ENCODE measurements at regions not wholly inside any gene's neighbourhood (a gene's known extent, or its start where the extent isn't known, plus 50 kb on each side); places are given as distances from the start of the nearest gene placed in this dataset.

DNA sequence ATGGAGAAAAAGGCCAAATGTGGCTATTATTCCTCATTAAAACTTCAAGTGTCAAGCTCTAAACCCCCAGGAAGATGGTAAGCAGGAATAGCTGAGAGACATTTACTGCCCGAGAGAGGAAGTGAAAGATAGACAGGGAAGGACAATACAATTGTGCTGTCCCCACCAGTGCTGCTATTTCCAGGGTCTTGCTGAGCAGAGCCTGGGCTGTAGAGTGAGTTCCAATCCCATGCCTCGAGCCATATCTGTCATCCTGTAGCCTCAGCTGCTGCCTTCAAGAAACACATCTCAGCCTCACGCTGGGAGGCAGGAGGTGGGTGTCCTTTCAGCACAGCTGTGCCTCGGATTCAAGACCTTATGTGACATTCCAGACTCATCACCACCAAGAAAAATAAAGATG, 114.0 kb downstream of the RPAP3 start:
- ChIA-PET CTCF (ENCODE audit: partially characterized antibody) (no interaction called here), POLR2A (ENCODE audit: partially characterized antibody) (no interaction called here)
- H3K36me3 Mint-ChIP-seq, result peaks cover 0 to 4% of the 10 kb centered on the region in 2 donors
- Histone ChIP-seq H3K27me3 (ENCODE audit: insufficient read depth, low read length) (no peaks in the 10 kb centered on the region), H3K4me1 (ENCODE audit: insufficient read depth, low read length) (no peaks in the 10 kb centered on the region), H3K4me3 (ENCODE audit: low read length in 2 of 2) (no peak overlapping the region), H3K36me3 (ENCODE audit: insufficient read depth, low read length) (no peaks in the 10 kb centered on the region), H3K9me3 (ENCODE audit: control insufficient read depth in 1 of 2, low read length in 2 of 2) (no peaks in the 10 kb centered on the region), H3K27ac (ENCODE audit: low read depth, low read length) (no peak overlapping the region)
- H3K4me3 Mint-ChIP-seq, result no peak overlapping the region
- peaks cover 0 to 2% of the 10 kb centered on the region in 2 donors for H3K27me3 Mint-ChIP-seq
- intact Hi-C loops (cut with micrococcal nuclease), result no loop called here
- H3K4me1 Mint-ChIP-seq, result peaks cover 0 to 8% (median under 1%) of the 10 kb centered on the region in 4 donors
- no peak for DNase-seq
- peaks cover 0 to 3% (median 0%) of the 10 kb centered on the region in 8 donors for H3K9me3 Mint-ChIP-seq
- H3K27ac Mint-ChIP-seq, result no peak overlapping the region

DNA sequence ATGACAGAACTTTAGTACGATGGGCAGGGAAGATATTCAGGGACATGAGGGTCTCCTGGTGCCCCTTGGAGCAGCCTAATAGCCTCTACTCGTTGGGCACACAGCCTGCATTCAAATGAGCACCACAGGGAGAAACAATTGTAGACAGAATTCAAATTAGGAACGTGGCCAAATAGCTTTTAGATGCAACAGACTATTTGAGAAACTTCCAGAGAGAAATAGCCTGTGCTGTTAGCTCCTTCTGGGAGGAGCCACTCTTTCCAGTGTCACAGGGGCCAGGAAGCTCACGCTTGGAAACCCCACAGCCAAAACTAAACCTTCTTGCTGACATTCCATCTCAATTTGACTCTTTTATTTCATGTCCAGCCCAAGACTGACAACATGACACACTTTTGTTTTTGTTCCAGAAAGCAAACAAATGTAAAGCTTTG, 114.5 kb downstream of the RPAP3 start:
- peaks cover 0 to 3% of the 10 kb centered on the region in 2 donors for H3K36me3 Mint-ChIP-seq
- ChIA-PET POLR2A (ENCODE audit: partially characterized antibody) (no interaction called here), CTCF (ENCODE audit: partially characterized antibody) (no interaction called here)
- H3K27me3 ChIP-seq (ENCODE audit: insufficient read depth, low read length), result no peaks in the 10 kb centered on the region
- peak overlapping the region in 1 of 7 donors; percentile 24 for H3K27ac Mint-ChIP-seq
- H3K9me3 ChIP-seq (ENCODE audit: control insufficient read depth in 1 of 2, low read length in 2 of 2), result no peaks in the 10 kb centered on the region
- no peaks in the 10 kb centered on the region for H3K4me1 ChIP-seq (ENCODE audit: insufficient read depth, low read length)
- peaks cover 0 to 2% of the 10 kb centered on the region in 2 donors for H3K27me3 Mint-ChIP-seq
- DNase-seq, result no peak
- no peak overlapping the region for H3K4me3 ChIP-seq (ENCODE audit: low read length in 2 of 2)
- intact Hi-C loops (cut with micrococcal nuclease), result no loop called here
- H3K4me3 Mint-ChIP-seq, result no peak overlapping the region
- H3K9me3 Mint-ChIP-seq, result peaks cover 0 to 3% (median 0%) of the 10 kb centered on the region in 8 donors
- no peaks in the 10 kb centered on the region for H3K36me3 ChIP-seq (ENCODE audit: insufficient read depth, low read length)
- no peak overlapping the region for H3K27ac ChIP-seq (ENCODE audit: low read depth, low read length)
- peaks cover 0 to 8% (median under 1%) of the 10 kb centered on the region in 4 donors for H3K4me1 Mint-ChIP-seq

DNA sequence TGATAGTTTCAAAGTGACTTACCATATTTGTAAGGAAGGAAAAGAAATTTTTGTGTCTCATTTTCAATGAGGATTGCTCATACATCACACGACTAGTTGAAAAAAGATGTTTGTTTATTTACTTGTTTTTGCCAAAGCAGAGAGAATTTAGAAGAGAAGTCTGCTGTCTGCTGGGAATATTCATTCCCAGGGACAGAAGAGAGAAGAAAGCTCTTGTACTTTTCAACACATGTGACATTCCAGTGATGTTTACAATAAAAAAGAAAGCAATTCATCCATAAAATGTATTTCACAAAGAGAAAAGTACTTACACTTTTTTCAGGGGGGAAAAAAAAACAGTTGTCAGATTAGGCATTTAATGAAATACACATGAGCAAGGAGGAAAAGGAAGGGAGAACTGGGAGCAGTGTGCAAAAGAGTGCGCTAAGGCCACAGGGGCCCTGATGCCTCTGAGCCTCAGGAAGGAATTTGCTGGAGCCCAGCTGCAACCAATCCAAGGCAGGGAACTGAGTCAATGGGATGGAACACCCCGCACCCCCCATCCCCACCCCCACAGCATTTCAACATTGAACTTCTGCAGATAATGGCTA, 115.0 kb downstream of the RPAP3 start:
- H3K9me3 ChIP-seq (ENCODE audit: control insufficient read depth in 1 of 2, low read length in 2 of 2), result no peaks in the 10 kb centered on the region
- Mint-ChIP-seq H3K27me3 (peaks cover 0 to 2% of the 10 kb centered on the region in 2 donors), H3K4me1 (peaks cover 0 to 4% (median under 1%) of the 10 kb centered on the region in 4 donors), H3K27ac (peak overlapping the region in 1 of 7 donors; percentile 24), H3K9me3 (no peaks in the 10 kb centered on the region), H3K4me3 (no peak overlapping the region), H3K36me3 (no peaks in the 10 kb centered on the region)
- intact Hi-C loops (cut with micrococcal nuclease), result no loop called here
- CTCF ChIA-PET (ENCODE audit: partially characterized antibody), result no interaction called here
- H3K4me3 ChIP-seq (ENCODE audit: low read length in 2 of 2), result no peak overlapping the region
- no peak for DNase-seq
- H3K36me3 ChIP-seq (ENCODE audit: insufficient read depth, low read length), result no peaks in the 10 kb centered on the region
- H3K27ac ChIP-seq (ENCODE audit: low read depth, low read length), result no peak overlapping the region
- no peaks in the 10 kb centered on the region for H3K27me3 ChIP-seq (ENCODE audit: insufficient read depth, low read length)
- POLR2A ChIA-PET (ENCODE audit: partially characterized antibody), result no interaction called here
- no peaks in the 10 kb centered on the region for H3K4me1 ChIP-seq (ENCODE audit: insufficient read depth, low read length)

DNA sequence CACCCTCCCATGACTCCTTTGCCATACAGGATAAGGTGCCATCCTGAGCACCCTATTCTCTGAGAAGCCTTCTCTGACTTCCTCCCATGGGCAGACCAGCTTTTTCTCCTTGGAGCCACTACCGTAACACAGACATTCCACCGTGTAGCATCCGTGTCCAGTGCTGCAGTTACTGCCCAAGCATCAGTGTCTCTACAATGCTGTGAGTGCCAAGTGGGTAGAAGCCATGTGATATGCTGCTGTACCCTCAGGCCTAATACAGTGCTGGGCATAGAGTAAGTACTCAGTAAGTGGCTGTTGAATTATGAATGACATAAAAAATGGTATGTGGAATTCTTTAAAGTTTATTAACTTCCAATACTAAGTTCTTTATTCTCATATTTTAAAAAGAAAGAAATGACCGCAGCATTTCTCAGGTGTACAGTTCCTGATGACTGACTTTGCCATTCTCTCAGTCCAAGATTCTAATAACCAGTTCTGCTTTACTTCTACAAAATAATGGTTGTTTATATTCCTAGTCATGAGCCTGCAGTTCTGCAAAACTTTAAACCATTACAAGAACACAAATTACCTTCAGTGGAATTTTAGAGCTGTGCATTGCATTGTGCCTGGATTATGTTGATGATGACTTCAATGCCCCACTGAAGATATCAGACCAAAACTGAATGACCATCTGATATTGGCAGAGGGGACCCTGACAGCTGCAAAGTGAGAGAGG, 118.7 kb downstream of the RPAP3 start:
- H3K9me3 ChIP-seq (ENCODE audit: control insufficient read depth in 1 of 2, low read length in 2 of 2), result no peaks in the 10 kb centered on the region
- H3K36me3 Mint-ChIP-seq, result no peaks in the 10 kb centered on the region
- peaks cover 0 to 2% (median 0%) of the 10 kb centered on the region in 8 donors for H3K9me3 Mint-ChIP-seq
- no peak overlapping the region for H3K4me3 Mint-ChIP-seq
- no peak overlapping the region for H3K4me3 ChIP-seq (ENCODE audit: low read length in 2 of 2)
- no peak overlapping the region for H3K27ac ChIP-seq (ENCODE audit: low read depth, low read length)
- peak overlapping the region in 1 of 7 donors; percentile 89 for H3K27ac Mint-ChIP-seq
- H3K36me3 ChIP-seq (ENCODE audit: insufficient read depth, low read length), result no peaks in the 10 kb centered on the region
- intact Hi-C loops (cut with micrococcal nuclease), result no loop called here
- H3K4me1 Mint-ChIP-seq, result peaks cover 0 to 4% (median under 1%) of the 10 kb centered on the region in 4 donors
- no peaks in the 10 kb centered on the region for H3K27me3 ChIP-seq (ENCODE audit: insufficient read depth, low read length)
- CTCF ChIA-PET (ENCODE audit: partially characterized antibody), result no interaction called here
- POLR2A ChIA-PET (ENCODE audit: partially characterized antibody), result no interaction called here
- no peak for DNase-seq
- no peaks in the 10 kb centered on the region for H3K4me1 ChIP-seq (ENCODE audit: insufficient read depth, low read length)
- peaks cover 0 to 3% of the 10 kb centered on the region in 2 donors for H3K27me3 Mint-ChIP-seq

DNA sequence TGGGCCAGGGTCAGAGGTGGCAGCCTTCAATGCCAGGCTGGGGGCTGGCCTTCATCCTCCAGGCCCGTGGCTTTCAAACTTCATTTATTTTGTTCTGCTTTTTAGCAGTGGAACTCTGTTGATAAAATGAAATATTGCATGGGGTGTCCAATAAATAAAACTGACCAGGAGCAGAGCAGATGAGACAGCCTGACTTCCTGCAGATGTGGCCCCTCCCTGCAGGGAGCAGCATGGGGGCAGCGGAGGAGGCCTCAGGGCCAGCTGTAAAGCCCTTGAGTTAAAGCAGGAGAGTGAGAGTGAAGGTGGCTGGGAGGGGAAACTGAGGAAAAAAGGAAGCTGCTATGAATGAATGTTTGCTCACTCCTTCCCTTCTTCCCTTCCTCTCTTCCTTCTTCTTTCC, 120.3 kb downstream of the RPAP3 start:
- Histone ChIP-seq H3K4me3 (ENCODE audit: low read length in 2 of 2) (no peak overlapping the region), H3K4me1 (ENCODE audit: insufficient read depth, low read length) (no peaks in the 10 kb centered on the region), H3K27me3 (ENCODE audit: insufficient read depth, low read length) (no peaks in the 10 kb centered on the region), H3K9me3 (ENCODE audit: control insufficient read depth in 1 of 2, low read length in 2 of 2) (no peaks in the 10 kb centered on the region), H3K27ac (ENCODE audit: low read depth, low read length) (no peak overlapping the region), H3K36me3 (ENCODE audit: insufficient read depth, low read length) (no peaks in the 10 kb centered on the region)
- no peak for DNase-seq
- intact Hi-C loops (cut with micrococcal nuclease), result no loop called here
- H3K9me3 Mint-ChIP-seq, result peaks cover 0 to 2% (median 0%) of the 10 kb centered on the region in 8 donors
- H3K36me3 Mint-ChIP-seq, result no peaks in the 10 kb centered on the region
- H3K27me3 Mint-ChIP-seq, result peaks cover 0 to 3% of the 10 kb centered on the region in 2 donors
- H3K4me1 Mint-ChIP-seq, result peaks cover 0 to 4% (median under 1%) of the 10 kb centered on the region in 4 donors
- ChIA-PET CTCF (ENCODE audit: partially characterized antibody) (no interaction called here), POLR2A (ENCODE audit: partially characterized antibody) (no interaction called here)
- no peak overlapping the region for H3K4me3 Mint-ChIP-seq
- no peak overlapping the region for H3K27ac Mint-ChIP-seq

DNA sequence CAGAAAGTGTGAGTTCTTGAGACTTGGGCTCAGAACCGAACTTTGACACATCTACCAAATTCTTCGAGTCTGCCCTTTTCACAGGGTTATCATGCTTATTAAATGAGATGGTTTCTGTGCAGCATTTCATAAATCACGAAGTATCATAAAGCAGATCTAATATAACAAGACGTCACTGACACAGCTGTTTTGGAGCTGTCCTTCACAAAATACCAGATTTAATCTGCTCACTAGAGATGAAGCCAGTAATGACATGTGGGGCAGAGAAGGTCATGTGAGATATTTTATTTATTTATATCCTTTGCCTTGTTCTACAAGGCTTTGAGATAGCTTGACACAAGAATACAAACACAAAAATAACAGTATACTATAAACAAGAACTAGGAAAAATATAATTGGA, 127.0 kb downstream of the RPAP3 start:
- H3K9me3 Mint-ChIP-seq, result peaks cover 0 to 2% (median 0%) of the 10 kb centered on the region in 8 donors
- Histone ChIP-seq H3K4me1 (ENCODE audit: insufficient read depth, low read length) (no peaks in the 10 kb centered on the region), H3K36me3 (ENCODE audit: insufficient read depth, low read length) (no peaks in the 10 kb centered on the region), H3K27me3 (ENCODE audit: insufficient read depth, low read length) (no peaks in the 10 kb centered on the region), H3K4me3 (ENCODE audit: low read length in 2 of 2) (no peak overlapping the region), H3K27ac (ENCODE audit: low read depth, low read length) (no peak overlapping the region), H3K9me3 (ENCODE audit: control insufficient read depth in 1 of 2, low read length in 2 of 2) (no peaks in the 10 kb centered on the region)
- ChIA-PET POLR2A (ENCODE audit: partially characterized antibody) (no interaction called here), CTCF (ENCODE audit: partially characterized antibody) (no interaction called here)
- no peak for DNase-seq
- intact Hi-C loops (cut with micrococcal nuclease), result no loop called here
- H3K4me3 Mint-ChIP-seq, result no peak overlapping the region
- H3K27ac Mint-ChIP-seq, result no peak overlapping the region
- H3K27me3 Mint-ChIP-seq, result peaks cover 3 to 11% of the 10 kb centered on the region in 2 donors
- no peaks in the 10 kb centered on the region for H3K36me3 Mint-ChIP-seq
- peaks cover 0 to 1% (median 0%) of the 10 kb centered on the region in 4 donors for H3K4me1 Mint-ChIP-seq

DNA sequence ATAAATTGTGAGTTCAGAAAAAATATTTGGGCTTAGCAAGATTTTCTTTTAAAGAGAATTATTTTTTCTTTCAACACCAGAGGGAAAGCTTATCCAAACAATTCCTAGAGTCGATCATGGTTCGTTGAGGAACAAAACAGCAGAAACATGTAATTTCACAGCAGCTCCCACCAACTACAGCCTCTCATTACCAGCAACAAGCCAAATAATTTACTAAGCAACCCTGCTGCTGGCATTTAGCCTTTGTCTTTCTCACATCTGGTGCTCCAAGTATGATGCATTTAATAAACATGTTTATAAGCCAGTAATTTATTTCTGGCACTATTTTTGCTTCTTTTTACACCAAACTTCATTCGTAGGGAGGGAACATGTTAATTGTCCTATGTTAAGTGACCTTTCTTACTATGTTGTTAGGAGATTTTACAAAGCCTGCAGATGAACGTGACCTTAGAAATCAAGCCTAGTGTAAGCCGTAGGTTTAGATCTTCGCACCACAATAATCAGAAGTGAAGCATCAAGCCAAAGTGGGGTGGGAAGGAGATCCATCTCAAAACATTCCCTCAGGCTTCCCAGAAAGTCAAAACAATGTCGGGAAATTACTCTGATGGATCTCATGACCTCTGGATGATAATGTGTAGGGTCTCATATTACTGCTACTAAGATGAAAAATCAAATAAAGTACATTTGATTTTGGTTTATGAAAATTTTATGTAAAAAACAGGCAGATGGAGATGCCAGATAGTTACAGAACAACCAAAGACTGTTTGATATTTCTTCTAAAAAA, 128.4 kb downstream of the RPAP3 start:
- Histone ChIP-seq H3K27me3 (ENCODE audit: insufficient read depth, low read length) (no peaks in the 10 kb centered on the region), H3K36me3 (ENCODE audit: insufficient read depth, low read length) (no peaks in the 10 kb centered on the region), H3K4me1 (ENCODE audit: insufficient read depth, low read length) (no peaks in the 10 kb centered on the region), H3K27ac (ENCODE audit: low read depth, low read length) (no peak overlapping the region), H3K4me3 (ENCODE audit: low read length in 2 of 2) (no peak overlapping the region), H3K9me3 (ENCODE audit: control insufficient read depth in 1 of 2, low read length in 2 of 2) (no peaks in the 10 kb centered on the region)
- intact Hi-C loops (cut with micrococcal nuclease), result no loop called here
- H3K27me3 Mint-ChIP-seq, result peaks cover 3 to 11% of the 10 kb centered on the region in 2 donors
- H3K4me1 Mint-ChIP-seq, result peaks cover 0 to 1% (median 0%) of the 10 kb centered on the region in 4 donors
- CTCF ChIA-PET (ENCODE audit: partially characterized antibody), result no interaction called here
- no peak overlapping the region for H3K27ac Mint-ChIP-seq
- peaks cover 0 to under 1% (median 0%) of the 10 kb centered on the region in 8 donors for H3K9me3 Mint-ChIP-seq
- DNase-seq, result no peak
- POLR2A ChIA-PET (ENCODE audit: partially characterized antibody), result no interaction called here
- H3K36me3 Mint-ChIP-seq, result no peaks in the 10 kb centered on the region
- no peak overlapping the region for H3K4me3 Mint-ChIP-seq

Measured in CD4-positive, alpha-beta memory T cell (primary cell).